ENCODE measurements at regions not wholly inside any gene's neighbourhood (a gene's known extent, or its start where the extent isn't known, plus 50 kb on each side); places are given as distances from the start of the nearest gene placed in this dataset.
"Not testable (repeated sequence)": the region's sequence is repeated elsewhere in the genome, so short reads cannot be mapped to it uniquely, and the experiment has no call there.

GRCh38 chr6:132136981-132137380 lies 185.8 kb upstream of the CCN2 start:
- peak; percentile 24 for DNase-seq

- DNase-seq, result no peak
Measured at GRCh38 chr6:132135409-132135808, 184.2 kb upstream of the CCN2 start.

GRCh38 chr6:132133736-132134445 lies 182.7 kb upstream of the CCN2 start:
- no peak for DNase-seq

GRCh38 chr6:132132924-132133639 lies 181.9 kb upstream of the CCN2 start:
- DNase-seq, result no peak

- no peak for DNase-seq
Measured at GRCh38 chr6:132132422-132132821, 181.2 kb upstream of the CCN2 start.

- peak; percentile 50 for DNase-seq
Measured at GRCh38 chr6:132131758-132132157, 180.6 kb upstream of the CCN2 start.

GRCh38 chr6:132131351-132131750 lies 180.2 kb upstream of the CCN2 start:
- DNase-seq, result peak; percentile 35

GRCh38 chr6:132130626-132131298 lies 179.6 kb upstream of the CCN2 start:
- DNase-seq, result peak; percentile 64

- DNase-seq, result no peak
Measured at GRCh38 chr6:132128424-132128823, 177.3 kb upstream of the CCN2 start.

- no peak for DNase-seq
Measured at GRCh38 chr6:132126150-132126549, 175.0 kb upstream of the CCN2 start.

- DNase-seq, result no peak
Measured at GRCh38 chr6:132122871-132123270, 171.7 kb upstream of the CCN2 start.

GRCh38 chr6:132122176-132122575 lies 171.0 kb upstream of the CCN2 start:
- DNase-seq, result no peak

GRCh38 chr6:132118144-132118543 lies 167.0 kb upstream of the CCN2 start:
- no peak for DNase-seq

- no peak for DNase-seq
Measured at GRCh38 chr6:132115714-132116366, 164.7 kb upstream of the CCN2 start.

GRCh38 chr6:132114201-132114825 lies 163.1 kb upstream of the CCN2 start:
- DNase-seq, result no peak

GRCh38 chr6:132109752-132110151 lies 158.6 kb upstream of the CCN2 start:
- not testable (repeated sequence) for DNase-seq

GRCh38 chr6:132107896-132108295 lies 156.7 kb upstream of the CCN2 start:
- no peak for DNase-seq

GRCh38 chr6:132101535-132101934 lies 150.4 kb upstream of the CCN2 start:
- no peak for DNase-seq

- DNase-seq, result no peak
Measured at GRCh38 chr6:132100388-132100990, 149.3 kb upstream of the CCN2 start.

GRCh38 chr6:132096996-132097395 lies 145.8 kb upstream of the CCN2 start:
- no peak for DNase-seq

GRCh38 chr6:132096245-132096644 lies 145.1 kb upstream of the CCN2 start:
- DNase-seq, result no peak

GRCh38 chr6:132089173-132089572 lies 138.0 kb upstream of the CCN2 start:
- no peak for DNase-seq

- no peak for DNase-seq
Measured at GRCh38 chr6:132088150-132088549, 137.0 kb upstream of the CCN2 start.

Measured in hematopoietic multipotent progenitor cell treated with erythropoietin and hydrocortisone succinate and interleukin-3 and kit ligand, for 4 days (in vitro differentiated cells).